Body of pancreas (tissue), 4 donors: ENCODE measurements at regions not wholly inside any gene's neighbourhood (a gene's known extent, or its start where the extent isn't known, plus 50 kb on each side); places are given as distances from the start of the nearest gene placed in this dataset.

Source experiments
- ATAC-seq: fragments of 150-250 bp; one replicate; pipeline ENCODE4 v1.9.1; 2016
- DNase-seq, 4 donors: peaks; one replicate each; pipeline ENCODE4 v3.0.0-alpha.2; 2019
- H3K27ac ChIP-seq, 4 donors: fragments of 200-600 bp; sonication (generic); 1 replicate in 3 of 4; 2 replicates in 1 of 4; pipeline versions ENCODE4 v1.5.1 to v1.6.1; 2016 to 2019; ENCODE audit warnings: mild to moderate bottlenecking in 1 of 4, mixed read lengths in 1 of 4, moderate library complexity in 1 of 4
- H3K27me3 ChIP-seq, 2 donors: fragments of 200-600 bp; sonication (generic); one replicate each; pipeline ENCODE4 v1.6.0; 2016; ENCODE audit warnings: mild to moderate bottlenecking in 1 of 2
- H3K36me3 ChIP-seq, 2 donors: fragments of 200-600 bp; sonication (generic); replicated peaks in 1 of 2; 2 replicates each; pipeline ENCODE4 v1.5.1; 2016; ENCODE audit warnings: low read depth in 2 of 2; ENCODE audit not compliant: insufficient read depth in 1 of 2
- H3K4me1 ChIP-seq: fragments of 200-600 bp; sonication (generic); one replicate; pipeline ENCODE4 v1.6.0; 2016
- H3K4me3 ChIP-seq, 2 donors: fragments of 200-600 bp; sonication (generic); 1 replicate in 1 of 2; 2 replicates in 1 of 2; pipeline ENCODE4 v1.5.1; 2016 to 2019
- H3K9me3 ChIP-seq, 3 donors: fragments of 200-600 bp; sonication (generic); 1 replicate in 2 of 3; 2 replicates in 1 of 3; pipeline ENCODE4 v1.5.1; 2016
- POLR2A ChIP-seq, 3 donors: fragments of 450-650 bp; IDR thresholded peaks; one replicate each; pipeline ENCODE4 v1.6.1; 2016; ENCODE audit warnings: antibody characterized with exemption in 3 of 3, mild to moderate bottlenecking in 2 of 3
- WGBS, 2 donors: methylation state at CpG; one replicate each; pipeline ENCODE4 v1.1.5; 2017; 5-methylcytosine and 5-hydroxymethylcytosine counted together
- intact Hi-C: fragments of 100-400 bp; cut with DNase I; formaldehyde crosslinking; loops from one replicate; pipeline ENCODE4 v1.15.1; 2023
- TF ChIP-seq, protein P1 (sequence below), 7 experiments: fragments of 450-650 bp in 4 of 7; fragments of 200-600 bp in 3 of 7; sonication (generic) in 3 of 7; IDR thresholded peaks; one replicate each; pipeline ENCODE4 v1.5.1; 2016 to 2019; ENCODE audit warnings: antibody characterized with exemption in 7 of 7

DNA sequence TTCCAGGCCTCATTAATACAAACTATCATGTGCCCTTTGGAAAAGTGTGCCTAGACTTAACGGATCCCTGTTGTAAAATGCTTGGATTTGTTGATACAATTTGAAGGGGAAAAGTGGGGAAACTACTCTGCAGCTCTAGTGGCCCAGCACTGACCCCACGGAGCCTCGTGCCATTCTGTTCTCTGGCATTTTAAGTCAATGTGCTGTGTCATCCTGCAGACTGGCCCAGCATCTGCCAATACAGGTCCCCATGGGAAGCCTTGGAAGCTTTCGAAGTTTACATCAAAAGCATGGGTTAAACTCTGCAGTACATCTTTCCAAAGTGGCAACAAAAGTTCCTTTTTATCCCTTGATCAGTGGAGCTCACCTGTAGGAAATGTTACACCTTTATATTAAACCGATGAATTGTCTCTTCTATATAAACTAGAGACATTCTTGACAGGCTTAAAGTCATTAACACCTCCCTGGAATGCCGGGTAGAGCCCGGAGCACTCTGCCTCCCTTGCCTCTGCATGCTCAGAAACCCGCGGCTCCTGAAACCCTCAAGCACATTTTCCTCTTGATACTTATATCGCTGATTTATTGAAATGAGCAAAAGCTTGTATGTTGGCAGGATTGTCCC is 596.0 kb upstream of the ADAMTS16 start:
- Histone ChIP-seq H3K27ac (no peak overlapping the region), H3K4me1 (no peaks in the 10 kb centered on the region), H3K36me3 (no peaks in the 10 kb centered on the region), H3K4me3 (no peak overlapping the region), H3K9me3 (no peaks in the 10 kb centered on the region), H3K27me3 (no peaks in the 10 kb centered on the region)
- intact Hi-C loops = no loop called here
- TF ChIP-seq, protein P1, sequence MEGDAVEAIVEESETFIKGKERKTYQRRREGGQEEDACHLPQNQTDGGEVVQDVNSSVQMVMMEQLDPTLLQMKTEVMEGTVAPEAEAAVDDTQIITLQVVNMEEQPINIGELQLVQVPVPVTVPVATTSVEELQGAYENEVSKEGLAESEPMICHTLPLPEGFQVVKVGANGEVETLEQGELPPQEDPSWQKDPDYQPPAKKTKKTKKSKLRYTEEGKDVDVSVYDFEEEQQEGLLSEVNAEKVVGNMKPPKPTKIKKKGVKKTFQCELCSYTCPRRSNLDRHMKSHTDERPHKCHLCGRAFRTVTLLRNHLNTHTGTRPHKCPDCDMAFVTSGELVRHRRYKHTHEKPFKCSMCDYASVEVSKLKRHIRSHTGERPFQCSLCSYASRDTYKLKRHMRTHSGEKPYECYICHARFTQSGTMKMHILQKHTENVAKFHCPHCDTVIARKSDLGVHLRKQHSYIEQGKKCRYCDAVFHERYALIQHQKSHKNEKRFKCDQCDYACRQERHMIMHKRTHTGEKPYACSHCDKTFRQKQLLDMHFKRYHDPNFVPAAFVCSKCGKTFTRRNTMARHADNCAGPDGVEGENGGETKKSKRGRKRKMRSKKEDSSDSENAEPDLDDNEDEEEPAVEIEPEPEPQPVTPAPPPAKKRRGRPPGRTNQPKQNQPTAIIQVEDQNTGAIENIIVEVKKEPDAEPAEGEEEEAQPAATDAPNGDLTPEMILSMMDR (IDR thresholded peaks at IDR 0.05) = no peak
- TF ChIP-seq POLR2A (IDR thresholded peaks at IDR 0.05) = no peak
- ATAC-seq (no peak), DNase-seq (no peak)
- WGBS, 2 donors = 26 to 30% methylated on average over 10 of the region's 10 CpGs

DNA sequence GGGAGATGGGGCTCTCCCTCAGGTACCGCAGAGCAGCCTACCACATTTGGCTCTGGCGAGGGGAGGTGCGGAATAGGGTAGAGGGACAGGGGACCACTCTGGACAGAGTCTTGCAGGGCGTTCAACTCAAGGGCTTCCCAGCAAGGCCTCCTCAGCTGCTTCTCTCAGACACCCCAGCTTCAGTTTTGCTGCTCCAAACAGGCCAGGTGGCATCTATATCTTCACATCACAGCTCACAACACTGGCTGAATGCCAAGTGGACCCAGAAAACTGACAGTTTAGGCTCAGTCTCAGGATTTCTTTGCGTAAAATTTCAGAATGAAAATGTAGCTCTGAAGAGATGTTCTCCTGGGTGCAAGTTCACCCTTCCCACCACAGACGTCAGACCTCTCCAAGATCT is 592.6 kb upstream of the ADAMTS16 start:
- ATAC-seq (no peak), DNase-seq (no peak)
- H3K36me3 ChIP-seq = no peaks in the 10 kb centered on the region
- H3K27ac ChIP-seq = no peak overlapping the region
- intact Hi-C loops = no loop called here
- no peak overlapping the region for H3K4me3 ChIP-seq
- WGBS, 2 donors = 64 to 72% methylated on average over 6 of the region's 6 CpGs
- H3K4me1 ChIP-seq = no peaks in the 10 kb centered on the region
- H3K27me3 ChIP-seq = no peaks in the 10 kb centered on the region
- TF ChIP-seq, protein P1 (IDR thresholded peaks at IDR 0.05) = no peak
- no peak for TF ChIP-seq POLR2A (IDR thresholded peaks at IDR 0.05)
- H3K9me3 ChIP-seq = no peaks in the 10 kb centered on the region

DNA sequence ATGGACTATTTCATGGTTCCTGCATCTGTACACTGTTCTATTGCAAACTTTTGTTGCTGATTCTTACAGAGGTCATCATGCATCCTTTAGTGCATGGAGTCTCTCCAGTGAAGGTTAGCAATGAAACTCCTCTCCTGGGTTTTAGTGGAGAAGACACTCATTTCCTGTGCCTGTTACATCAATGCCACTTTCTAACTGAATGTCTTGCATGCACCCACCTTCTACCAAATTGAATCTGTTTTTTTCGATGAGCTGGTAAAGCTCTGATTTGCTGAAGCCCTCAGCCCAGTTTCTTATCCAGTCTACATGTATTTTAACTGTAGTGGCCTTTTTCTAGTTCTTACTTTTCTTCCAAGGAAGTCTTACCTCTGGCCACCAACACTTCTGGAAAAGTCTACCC is 591.8 kb upstream of the ADAMTS16 start:
- WGBS, 2 donors = 38 to 52% methylated on average over 1 of the region's 1 CpG
- Histone ChIP-seq H3K27me3 (no peaks in the 10 kb centered on the region), H3K4me1 (no peaks in the 10 kb centered on the region), H3K9me3 (no peaks in the 10 kb centered on the region), H3K4me3 (no peak overlapping the region), H3K36me3 (no peaks in the 10 kb centered on the region), H3K27ac (no peak overlapping the region)
- DNase-seq = no peak
- no peak for ATAC-seq
- no peak for TF ChIP-seq POLR2A (IDR thresholded peaks at IDR 0.05)
- TF ChIP-seq, protein P1 (IDR thresholded peaks at IDR 0.05) = no peak
- intact Hi-C loops = no loop called here

DNA sequence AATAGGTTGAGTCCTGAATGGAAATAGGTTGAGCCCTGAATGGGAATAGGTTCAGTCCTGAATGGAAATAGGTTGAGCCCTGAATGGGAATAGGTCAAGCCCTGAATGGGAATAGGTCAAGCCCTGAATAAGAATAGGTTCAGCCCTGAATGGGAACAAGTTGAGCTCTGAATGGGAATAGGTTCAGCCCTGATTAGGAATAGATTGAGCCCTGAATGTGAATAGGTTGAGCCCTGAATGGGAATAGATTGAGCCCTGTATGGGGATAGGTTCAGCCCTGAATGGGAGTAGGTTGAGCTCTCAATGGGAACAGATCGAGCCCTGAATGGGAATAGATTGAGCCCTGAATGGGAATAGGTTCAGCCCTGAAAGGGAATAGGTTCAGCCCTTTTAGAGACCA is 590.8 kb upstream of the ADAMTS16 start:
- Histone ChIP-seq H3K4me3 (no peak overlapping the region), H3K36me3 (no peaks in the 10 kb centered on the region), H3K4me1 (no peaks in the 10 kb centered on the region), H3K27me3 (no peaks in the 10 kb centered on the region), H3K9me3 (no peaks in the 10 kb centered on the region), H3K27ac (no peak overlapping the region)
- no peak for TF ChIP-seq POLR2A (IDR thresholded peaks at IDR 0.05)
- TF ChIP-seq, protein P1 (IDR thresholded peaks at IDR 0.05) = no peak
- ATAC-seq (no peak), DNase-seq (no peak)
- 47 to 71% methylated on average over 1 of the region's 1 CpG for WGBS, 2 donors
- intact Hi-C loops = no loop called here

GRCh38 chr5:4551034-4551433 is 589.1 kb upstream of the ADAMTS16 start:
- DNase-seq (no peak), ATAC-seq (no peak)
- Histone ChIP-seq H3K4me3 (no peak overlapping the region), H3K36me3 (no peaks in the 10 kb centered on the region), H3K4me1 (no peaks in the 10 kb centered on the region), H3K27me3 (no peaks in the 10 kb centered on the region), H3K27ac (no peak overlapping the region), H3K9me3 (no peaks in the 10 kb centered on the region)
- no peak for TF ChIP-seq POLR2A (IDR thresholded peaks at IDR 0.05)
- TF ChIP-seq, protein P1 (IDR thresholded peaks at IDR 0.05) = no peak
- intact Hi-C loops = no loop called here
- WGBS, 2 donors = 70 to 71% methylated on average over 3 of the region's 3 CpGs
